NCI-H1694 treated with DMSO at 0.1 percent for 48 hours (cell line): ENCODE measurements at regions not wholly inside any gene's neighbourhood (a gene's known extent, or its start where the extent isn't known, plus 50 kb on each side); places are given as distances from the start of the nearest gene placed in this dataset.
"Not testable (repeated sequence)": the region's sequence is repeated elsewhere in the genome, so short reads cannot be mapped to it uniquely, and the experiment has no call there.

ENCODE experiments used
- DNase-seq: peaks from one replicate; lab custom pipeline; 2025; lab: John Stamatoyannopoulos, UW

GRCh38 chr5:16987776-16988175, 51.7 kb upstream of the MYO10 start:
- no peak for DNase-seq

GRCh38 chr5:16990817-16991520, 54.9 kb upstream of the MYO10 start:
- DNase-seq: not testable (repeated sequence)

- DNase-seq: no peak
Measured at GRCh38 chr5:16992006-16992405, 55.9 kb upstream of the MYO10 start.

GRCh38 chr5:16992444-16992843, 56.4 kb upstream of the MYO10 start:
- no peak for DNase-seq

- DNase-seq: no peak
Measured at GRCh38 chr5:16994565-16994964, 58.5 kb upstream of the MYO10 start.

- no peak for DNase-seq
Measured at GRCh38 chr5:16995372-16995771, 59.3 kb upstream of the MYO10 start.

GRCh38 chr5:17000291-17000939, 64.3 kb upstream of the MYO10 start:
- no peak for DNase-seq

GRCh38 chr5:17001428-17001827, 65.3 kb upstream of the MYO10 start:
- no peak for DNase-seq

- DNase-seq: no peak
Measured at GRCh38 chr5:17004441-17005106, 68.5 kb upstream of the MYO10 start.

GRCh38 chr5:17005107-17005828, 69.2 kb upstream of the MYO10 start:
- DNase-seq: no peak

GRCh38 chr5:17012289-17012688, 76.2 kb upstream of the MYO10 start:
- no peak for DNase-seq

- DNase-seq: no peak
Measured at GRCh38 chr5:17014686-17015085, 78.6 kb upstream of the MYO10 start.

GRCh38 chr5:17018871-17019270, 82.8 kb upstream of the MYO10 start:
- DNase-seq: no peak

GRCh38 chr5:17019324-17019723, 83.2 kb upstream of the MYO10 start:
- DNase-seq: no peak

- DNase-seq: no peak
Measured at GRCh38 chr5:17020678-17021601, 84.9 kb upstream of the MYO10 start.

GRCh38 chr5:17021602-17021932, 85.5 kb upstream of the MYO10 start:
- DNase-seq: no peak

- DNase-seq: no peak
Measured at GRCh38 chr5:17022296-17022695, 86.2 kb upstream of the MYO10 start.

- no peak for DNase-seq
Measured at GRCh38 chr5:17024686-17025180, 88.6 kb upstream of the MYO10 start.

GRCh38 chr5:17031659-17032277, 95.7 kb upstream of the MYO10 start:
- DNase-seq: not testable (repeated sequence)

GRCh38 chr5:17032314-17032985, 96.4 kb upstream of the MYO10 start:
- not testable (repeated sequence) for DNase-seq
